GM18517 (cell line): ENCODE measurements at regions not wholly inside any gene's neighbourhood (a gene's known extent, or its start where the extent isn't known, plus 50 kb on each side); places are given as distances from the start of the nearest gene placed in this dataset.

Experiments
- ATAC-seq: cut with Tn5 transposase; IDR thresholded peaks from one replicate; pipeline ENCODE4 v1.9.1; 2021; ENCODE audit warnings: mild to moderate bottlenecking, moderate library complexity; ENCODE audit not compliant: unreplicated experiment

DNA sequence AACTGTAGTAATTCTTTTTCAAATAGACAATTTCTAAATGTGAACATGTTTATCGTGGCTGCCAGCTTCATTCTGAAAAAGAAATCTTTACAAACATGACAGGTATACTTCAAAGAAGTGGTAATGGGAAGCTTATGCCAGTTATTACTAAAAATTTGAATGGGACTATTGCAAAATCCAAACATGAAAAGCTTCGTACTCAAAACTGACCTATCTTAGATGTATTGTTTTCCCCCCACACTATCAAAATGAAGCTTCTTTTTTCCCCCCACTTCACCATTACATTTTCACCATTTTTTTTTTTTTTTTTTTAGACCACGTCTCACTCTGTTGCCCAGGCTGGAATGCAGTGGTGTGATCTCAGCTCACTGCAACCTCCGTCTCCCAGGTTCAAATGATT lies 50.4 kb upstream of the SERTAD2 start:
- no peak for ATAC-seq

DNA sequence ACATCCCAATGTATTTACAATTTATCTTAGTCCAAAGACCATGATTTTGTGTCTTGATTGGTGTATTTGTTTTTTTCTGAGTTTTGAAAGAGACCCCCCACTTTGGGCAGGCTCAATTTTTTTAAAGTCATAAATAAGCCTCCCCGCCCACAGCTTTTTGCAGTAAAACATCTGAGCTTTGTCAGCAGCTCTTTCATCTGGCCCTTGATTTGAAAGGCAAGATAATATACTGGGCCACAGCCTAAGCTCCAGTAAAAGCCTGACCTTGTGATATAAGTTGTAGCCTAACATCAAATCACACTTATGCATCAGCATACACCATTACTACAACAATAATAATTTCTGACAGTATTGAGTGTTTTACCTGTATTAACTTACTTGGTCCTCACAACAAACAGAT lies 51.3 kb upstream of the SERTAD2 start:
- no peak for ATAC-seq

DNA sequence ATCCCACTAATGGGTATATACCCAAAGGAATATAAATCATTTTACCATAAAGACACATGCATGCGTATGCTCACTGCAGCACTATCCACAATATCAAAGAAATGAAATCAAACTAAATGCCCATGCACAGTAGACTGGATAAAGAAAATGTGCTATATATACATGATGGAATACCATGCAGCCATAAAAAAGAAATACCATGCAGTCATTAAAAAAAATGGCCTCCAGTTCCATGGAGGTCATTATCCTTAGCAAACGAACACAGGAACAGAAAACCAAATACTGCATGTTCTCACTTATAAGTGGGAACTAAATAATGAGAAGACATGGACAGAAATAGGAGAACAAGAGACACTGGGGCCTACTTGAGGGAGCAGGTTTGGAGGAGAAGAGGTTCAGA lies 53.6 kb upstream of the SERTAD2 start:
- ATAC-seq = no peak

DNA sequence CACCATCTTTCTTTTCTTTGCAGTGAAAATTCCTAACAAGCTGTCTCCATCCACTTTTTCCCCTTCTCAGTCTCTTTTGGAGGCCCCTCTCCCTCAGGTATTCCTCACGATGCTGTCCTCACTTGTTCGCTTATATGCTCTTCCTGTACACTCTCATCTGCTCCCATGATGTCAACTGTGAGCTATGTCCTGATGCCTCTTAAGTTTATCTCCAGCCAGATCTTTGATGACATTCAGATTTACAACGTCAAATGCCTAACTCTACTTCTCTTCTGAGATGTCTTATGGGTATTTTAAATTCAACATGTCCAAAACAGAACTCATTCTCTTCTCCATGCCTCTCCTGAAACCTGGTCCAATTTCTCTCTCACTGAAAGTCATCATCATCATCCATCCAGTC lies 55.1 kb upstream of the SERTAD2 start:
- no peak for ATAC-seq

DNA sequence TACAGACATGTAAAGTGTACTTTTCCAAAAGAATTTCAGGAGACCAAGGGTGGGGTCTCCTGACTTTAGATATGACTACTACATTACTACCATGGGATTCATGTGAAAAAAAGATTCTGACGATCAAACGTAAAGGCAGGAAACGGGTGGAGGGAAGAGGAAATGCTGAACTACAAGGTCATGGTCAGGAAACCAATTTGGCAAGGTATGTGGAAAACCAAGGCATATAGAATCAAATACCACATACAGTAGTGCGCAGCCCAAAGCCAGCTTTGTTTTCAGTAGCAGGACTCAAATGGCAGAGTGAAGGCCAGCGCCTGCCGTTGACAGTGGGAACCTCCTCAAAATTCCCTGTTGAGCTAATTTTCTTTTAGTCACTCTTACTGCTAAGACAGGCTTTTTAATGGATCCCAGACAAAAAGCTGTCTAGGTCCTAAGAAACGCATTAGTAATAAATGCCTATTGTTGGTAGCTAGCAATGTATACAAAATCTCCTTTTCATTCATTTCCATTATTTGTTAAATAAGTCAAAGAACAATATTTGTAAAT lies 57.6 kb upstream of the SERTAD2 start:
- ATAC-seq = no peak

DNA sequence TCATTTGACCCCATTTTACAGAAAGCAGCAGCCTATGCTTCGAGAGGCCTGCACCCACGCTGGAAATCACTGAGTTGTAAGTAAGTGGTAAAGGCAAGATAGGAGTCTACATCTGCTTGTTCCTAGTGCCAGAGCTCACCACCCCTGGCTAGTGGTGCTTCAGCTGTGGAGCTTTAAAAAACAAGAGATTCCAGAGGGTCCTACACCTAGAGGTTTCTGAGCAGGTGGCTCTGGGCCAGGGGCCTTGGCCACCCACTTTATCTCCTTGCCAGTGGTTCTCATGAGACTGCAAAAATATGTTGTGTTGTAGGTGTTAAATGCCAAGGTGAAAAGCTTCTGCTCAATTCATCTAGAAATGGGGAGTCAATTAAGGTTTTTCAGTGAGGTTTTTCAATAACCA lies 60.0 kb upstream of the SERTAD2 start:
- no peak for ATAC-seq

DNA sequence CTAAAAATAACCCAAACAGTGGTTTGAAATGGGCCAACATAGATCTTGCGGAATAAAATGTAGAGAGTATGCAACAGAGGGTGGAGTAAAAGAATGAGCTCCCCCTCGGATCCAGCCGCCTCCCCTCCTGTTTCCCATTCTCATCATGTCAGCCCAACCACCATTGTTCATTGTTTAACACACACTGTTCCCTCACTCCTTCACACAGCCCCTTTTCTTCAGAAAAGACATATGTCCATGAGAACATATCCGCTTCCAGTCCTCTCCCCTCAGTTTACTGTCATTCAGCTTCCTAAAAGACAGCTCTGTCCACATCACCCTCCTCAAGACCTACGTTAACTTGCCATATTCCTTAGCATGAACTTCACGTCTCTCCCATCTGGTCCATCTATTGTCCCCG lies 62.9 kb upstream of the SERTAD2 start:
- no peak for ATAC-seq

DNA sequence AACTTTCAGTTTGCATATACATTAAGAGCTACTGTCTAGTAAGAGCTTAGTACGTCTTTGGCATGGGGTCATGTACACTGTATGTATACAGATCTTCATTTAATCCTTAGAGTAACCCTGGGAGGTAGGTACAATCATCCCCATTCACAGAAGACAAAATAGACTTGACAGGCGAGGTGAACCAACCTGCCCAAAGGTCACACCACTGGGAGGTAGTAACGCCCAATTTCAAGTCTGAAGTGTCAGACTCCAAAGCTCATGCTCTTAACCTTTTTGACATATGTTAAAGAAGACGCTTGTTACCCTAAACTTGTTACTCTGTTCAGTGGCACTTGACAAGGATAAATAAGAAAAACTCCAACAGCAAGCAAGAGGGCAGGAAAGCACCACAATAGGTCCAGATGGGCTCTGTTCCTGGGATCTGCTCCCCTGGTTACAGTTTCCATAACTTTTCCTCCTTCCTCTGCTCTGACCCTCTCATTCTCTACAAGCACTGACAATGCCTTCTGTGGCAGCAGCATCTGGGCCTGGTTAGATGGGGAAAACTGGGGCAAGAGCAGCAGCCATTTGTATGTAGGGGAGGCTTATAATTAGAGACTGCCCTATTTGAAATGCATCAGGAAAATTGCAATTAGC lies 64.7 kb upstream of the SERTAD2 start:
- no peak for ATAC-seq

DNA sequence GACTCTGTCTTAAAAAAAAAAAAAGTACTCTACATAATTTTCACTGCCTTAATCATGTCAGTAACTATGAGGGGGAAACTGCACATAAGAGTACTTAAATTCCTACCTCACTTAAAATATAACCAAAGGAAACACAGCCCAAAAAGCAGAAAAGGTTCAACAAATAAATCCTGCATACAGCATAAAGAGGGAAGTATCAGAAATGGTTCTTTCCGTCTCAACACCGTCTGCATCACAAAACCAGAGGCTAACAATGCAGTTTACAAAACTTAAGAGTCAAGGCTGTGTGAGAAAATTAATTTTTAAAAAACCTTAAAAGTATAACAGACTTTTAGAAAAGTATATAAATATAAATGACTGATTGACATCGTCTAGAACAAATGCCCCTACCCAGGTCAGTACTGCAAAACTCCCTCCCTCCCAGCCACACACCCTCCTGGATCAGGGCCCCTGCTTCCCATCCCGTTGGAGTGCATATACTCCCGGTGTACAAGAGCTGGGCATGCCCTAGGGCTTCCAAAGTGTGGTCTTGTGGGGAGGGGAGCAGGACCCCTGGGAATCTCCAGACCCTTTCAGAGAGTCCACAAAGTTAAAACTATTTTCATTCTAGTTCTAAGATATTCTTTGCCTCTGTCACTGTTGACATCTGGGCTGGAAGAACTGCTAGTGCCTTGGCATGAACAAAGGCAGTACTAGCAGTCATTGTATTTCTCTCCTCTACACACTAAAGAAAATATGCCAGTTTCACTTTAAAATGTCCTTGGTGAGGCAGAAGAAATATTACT lies 67.0 kb upstream of the SERTAD2 start:
- no peak for ATAC-seq

DNA sequence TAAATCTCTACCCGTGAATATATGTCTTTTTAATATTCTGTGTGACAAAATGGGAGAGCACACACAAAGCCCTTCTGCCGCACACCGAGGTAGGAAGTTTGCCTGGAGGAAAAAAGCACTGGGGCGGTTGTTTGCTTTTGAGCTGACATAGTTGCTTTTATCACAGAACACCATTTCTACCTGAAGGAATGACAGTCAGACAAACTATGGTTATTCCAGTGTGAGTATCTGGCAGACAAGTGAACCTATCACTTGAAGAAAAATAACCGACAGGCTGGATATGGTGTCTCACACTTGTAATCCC lies 67.6 kb upstream of the SERTAD2 start:
- ATAC-seq = no peak

DNA sequence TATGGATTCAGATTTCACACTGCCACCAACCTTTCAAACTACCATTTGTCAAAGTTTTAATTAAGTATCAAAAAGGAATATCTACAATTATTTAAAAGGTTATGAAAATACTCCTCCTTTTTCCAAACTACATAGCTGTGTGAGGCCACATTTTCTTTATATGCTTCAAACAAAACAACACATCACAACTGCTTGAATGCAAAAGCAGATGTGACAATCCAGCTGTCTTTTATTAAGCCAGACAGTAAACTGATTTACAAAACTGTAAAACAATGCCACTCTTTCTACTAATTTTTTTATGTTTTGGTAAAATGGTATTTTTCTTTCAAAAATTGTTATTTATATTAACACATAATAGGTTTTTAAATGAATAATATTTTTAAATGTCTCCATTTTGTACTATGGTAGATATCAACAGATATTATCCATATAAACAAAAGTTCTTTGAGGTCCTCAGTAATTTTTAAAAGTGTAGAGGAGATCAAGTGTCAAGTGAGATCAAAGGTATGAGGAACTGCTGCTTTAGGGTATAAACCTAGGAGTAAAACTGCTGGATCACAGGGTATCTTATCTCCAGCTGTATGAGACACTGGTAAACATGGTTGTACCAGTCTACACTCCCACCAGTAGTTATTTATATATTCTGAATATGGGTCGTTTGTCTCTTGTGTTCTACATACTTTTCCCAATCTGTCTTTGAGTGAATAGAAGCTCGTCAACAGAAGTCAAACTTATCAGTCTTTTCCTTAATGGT lies 68.8 kb upstream of the SERTAD2 start:
- no peak for ATAC-seq

DNA sequence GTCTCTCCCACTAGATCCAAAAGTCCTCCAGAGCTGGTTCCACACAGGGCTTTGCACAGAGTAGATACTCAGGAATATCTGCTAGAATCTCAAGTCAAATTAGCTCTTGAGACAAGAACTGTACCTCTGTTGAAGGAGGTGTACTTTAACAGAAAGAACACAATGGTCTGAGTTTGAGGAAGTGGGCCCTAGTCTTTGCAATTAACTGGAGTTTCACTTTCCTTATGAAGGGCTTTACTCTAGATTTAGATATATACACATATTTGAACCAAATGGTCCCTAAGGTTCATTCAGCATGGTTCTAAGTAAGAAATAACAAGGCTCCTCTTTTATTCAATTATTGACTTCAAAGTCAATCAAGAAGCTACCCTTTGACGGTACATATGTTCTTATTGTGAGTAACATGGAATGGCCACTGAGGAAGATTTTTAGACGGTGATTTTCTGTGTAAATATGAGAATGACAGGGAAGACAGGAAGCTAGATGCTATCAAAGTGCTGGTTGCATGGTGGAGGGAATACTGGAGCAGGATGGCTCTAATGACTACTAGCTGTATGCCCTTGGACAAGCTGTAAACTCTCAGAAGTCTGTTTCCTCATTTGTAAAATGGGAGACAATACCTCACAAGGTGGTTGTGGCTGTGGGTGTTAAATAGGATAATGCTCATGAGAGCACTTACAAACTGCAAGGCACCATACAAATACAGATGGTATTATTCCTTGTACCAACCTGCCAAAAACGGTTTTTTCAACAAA lies 73.5 kb upstream of the SERTAD2 start:
- ATAC-seq = peak; percentile 83

DNA sequence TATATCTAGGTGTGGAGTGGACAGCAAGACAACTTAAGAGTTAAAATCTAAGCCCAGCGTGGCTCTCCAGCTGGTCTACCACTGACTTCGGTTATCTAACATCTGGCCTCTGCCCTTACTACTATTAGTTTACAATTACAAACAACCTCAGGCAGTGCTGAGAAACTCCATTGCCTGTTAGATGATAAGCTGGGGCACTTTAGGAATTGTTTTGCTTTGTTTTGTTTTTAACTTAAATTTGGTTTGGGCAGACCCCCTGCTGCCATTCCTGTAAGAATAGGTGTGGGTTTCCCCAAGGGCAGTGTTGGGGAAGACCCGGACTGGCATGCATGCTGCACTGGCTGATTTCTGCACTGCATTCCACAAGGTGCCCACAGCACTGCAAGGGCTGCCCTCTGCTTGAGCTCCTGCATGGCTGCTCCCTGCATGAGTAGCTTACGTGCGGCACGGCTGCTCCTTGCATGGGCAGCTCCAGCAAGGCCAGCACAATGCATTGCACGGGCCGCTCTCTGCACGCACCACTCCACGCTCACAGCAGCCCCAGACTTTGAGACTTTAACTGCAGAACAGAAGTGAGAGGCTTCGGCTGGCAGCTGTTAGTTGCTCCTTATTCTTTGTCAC lies 74.2 kb upstream of the SERTAD2 start:
- ATAC-seq = peak; percentile 28

DNA sequence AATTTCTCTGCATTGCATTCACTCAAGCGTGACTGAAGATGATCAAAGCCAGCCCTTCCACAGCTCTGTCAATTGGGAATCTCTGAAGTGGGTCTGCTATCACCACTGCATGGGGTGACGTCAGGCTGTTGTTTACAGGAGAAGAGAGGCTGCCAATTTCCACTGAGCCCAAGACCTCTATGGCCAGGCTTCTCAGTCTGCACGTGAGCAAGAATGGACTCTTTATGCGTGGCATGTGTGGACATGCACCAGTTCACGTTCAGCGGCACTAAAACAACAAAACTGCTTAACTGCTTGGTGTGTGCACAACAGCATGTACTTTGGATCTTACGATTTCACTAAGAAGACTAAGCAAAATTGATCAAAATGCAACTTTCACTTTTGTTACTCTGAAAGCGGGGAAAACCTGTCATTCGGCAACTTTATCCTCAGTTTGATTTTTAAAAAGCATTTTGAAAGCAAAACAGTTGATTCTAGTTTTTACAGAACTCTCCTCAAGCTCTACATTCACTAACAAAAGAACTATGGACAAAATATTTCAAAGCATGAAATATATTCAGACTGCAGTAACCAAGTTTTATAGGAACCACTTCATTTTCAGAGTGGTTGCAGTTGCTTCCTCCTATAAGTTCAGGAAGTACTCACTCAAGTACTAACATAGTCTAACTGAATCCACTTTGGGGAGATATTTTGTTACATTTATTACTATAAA lies 77.0 kb upstream of the SERTAD2 start:
- no peak for ATAC-seq

DNA sequence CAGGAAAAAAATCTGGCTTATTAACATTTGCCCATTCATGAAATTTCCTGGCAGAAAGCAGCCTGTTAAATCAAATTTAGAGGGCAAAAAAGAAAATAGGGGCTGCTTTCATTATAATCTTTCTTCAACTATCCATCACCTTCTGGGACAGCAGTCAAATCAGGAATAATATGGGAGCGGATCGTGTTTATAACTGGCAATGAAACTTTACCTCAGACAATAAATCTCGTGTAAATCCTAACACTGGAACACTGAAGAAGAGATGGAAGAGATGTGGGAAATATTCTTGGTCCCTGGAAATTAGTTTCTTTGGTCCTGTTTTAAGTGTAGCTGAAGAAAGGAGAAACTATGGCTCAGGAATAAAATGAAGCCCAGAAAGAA lies 77.5 kb upstream of the SERTAD2 start:
- no peak for ATAC-seq

DNA sequence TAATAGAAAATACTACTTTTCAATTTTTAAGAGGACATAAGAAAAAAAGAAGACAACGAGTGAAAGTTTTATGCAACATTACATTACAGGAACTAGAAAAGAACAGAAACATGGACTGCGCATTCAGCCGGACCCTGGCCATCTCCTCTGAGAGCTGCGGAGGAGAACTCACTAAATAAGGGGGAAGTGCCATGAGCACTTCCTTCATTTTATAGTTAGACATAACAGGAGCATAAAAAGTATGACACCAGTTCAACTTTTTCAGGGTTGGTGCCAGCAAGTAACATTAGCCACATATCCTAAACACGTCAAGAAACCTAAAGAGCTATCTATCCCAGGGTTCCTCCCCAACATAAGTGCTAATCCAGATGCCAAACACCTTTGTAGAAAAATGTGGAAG lies 78.0 kb upstream of the SERTAD2 start:
- ATAC-seq = no peak

DNA sequence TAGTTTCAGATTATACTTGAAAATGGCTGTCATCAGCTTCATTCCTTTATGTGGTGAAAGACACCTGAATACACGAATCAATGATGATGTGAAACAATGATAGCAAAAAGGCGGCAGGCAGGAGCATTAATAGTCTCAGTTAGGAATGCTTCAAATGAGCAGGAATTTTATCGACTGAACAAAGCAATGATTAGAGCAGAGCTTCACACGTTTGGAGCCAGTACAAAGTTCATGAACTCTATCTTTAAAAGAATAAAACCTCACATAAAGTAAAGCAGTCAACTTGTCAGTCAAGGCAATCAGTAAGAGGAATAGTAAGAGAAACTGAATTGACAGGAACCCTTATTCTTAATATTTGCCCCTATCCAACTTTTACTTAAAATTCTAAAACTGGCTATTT lies 78.4 kb upstream of the SERTAD2 start:
- ATAC-seq = no peak

DNA sequence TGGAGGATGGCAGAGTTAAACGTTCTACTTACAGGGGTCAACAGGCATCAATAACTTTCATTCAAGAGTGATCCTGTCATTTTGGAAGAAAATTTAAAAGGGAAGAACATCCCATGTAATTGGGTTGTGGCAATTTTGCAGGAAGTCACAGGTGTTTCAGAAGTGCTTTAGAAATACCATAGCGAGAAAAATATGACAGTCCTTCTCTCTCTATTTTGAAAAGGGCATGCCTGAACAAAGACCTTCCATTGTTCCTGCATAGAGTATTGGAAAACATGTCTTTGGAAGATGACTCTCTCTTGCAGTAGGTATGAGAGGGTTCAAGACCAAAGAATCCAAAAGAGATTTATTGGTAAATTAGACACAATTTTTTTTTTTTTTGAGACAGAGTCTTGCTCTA lies 81.8 kb upstream of the SERTAD2 start:
- no peak for ATAC-seq

DNA sequence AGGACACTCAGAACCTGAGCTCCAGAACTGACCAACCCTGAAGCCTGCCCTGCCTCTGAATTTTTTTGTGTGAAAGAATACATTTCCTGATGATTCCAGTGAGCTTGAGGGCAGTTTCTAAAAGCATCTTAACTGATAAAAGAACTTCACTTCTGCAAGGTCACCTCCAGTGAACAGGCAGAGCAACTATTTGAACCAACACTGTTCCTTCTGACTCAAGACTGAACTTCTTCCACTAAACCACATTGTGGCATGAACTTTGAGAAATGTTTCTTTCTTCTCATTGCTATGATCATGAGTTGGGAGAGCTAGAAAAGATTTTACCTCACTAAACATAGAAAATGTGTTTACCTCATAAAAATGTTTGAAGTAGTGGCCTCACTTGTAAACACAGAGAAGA lies 83.8 kb upstream of the SERTAD2 start:
- no peak for ATAC-seq

DNA sequence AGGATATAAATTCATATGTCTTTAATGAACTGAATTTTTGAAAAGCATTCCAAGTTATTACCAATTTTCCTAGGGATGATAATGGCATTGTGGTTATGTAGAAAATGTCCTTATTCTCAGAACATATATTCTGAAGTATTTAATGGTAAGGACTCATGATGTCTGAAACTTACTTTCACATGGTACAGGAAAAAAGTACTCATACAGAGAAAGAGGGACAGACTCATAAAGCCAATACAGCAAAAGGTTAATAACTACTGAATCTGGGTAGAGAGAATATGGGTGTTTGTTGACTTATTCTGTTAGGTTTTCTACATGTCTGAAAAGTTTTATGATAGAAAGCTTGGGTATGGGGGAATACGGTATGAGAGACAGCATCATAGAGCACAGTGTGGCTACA lies 84.3 kb upstream of the SERTAD2 start:
- peak; percentile 75 for ATAC-seq
